ENCODE measurements at regions not wholly inside any gene's neighbourhood (a gene's known extent, or its start where the extent isn't known, plus 50 kb on each side); places are given as distances from the start of the nearest gene placed in this dataset.
A peak's percentile ranks its signal among the peaks of the same experiment; 100 is the strongest.

GRCh38 chr12:87660987-87661774, 368.0 kb downstream of the C12orf50 start:
- peak; percentile 65 for DNase-seq (ENCODE audit: low read depth)
- peak; percentile 5 for TF ChIP-seq CTCF (IDR thresholded peaks at IDR 0.05; ENCODE audit: insufficient read depth, low read depth, low read length, missing control alignments)
- no peak overlapping the region for H3K4me3 ChIP-seq (ENCODE audit: low read length)

GRCh38 chr12:87660291-87660690, 368.9 kb downstream of the C12orf50 start:
- H3K4me3 ChIP-seq (ENCODE audit: low read length) = no peak overlapping the region
- DNase-seq (ENCODE audit: low read depth) = no peak
- no peak for TF ChIP-seq CTCF (IDR thresholded peaks at IDR 0.05; ENCODE audit: insufficient read depth, low read depth, low read length, missing control alignments)

GRCh38 chr12:87656311-87656710, 372.9 kb downstream of the C12orf50 start:
- no peak for TF ChIP-seq CTCF (IDR thresholded peaks at IDR 0.05; ENCODE audit: insufficient read depth, low read depth, low read length, missing control alignments)
- no peak for DNase-seq (ENCODE audit: low read depth)

GRCh38 chr12:87651670-87652425, 377.4 kb downstream of the C12orf50 start:
- no peak for TF ChIP-seq CTCF (IDR thresholded peaks at IDR 0.05; ENCODE audit: insufficient read depth, low read depth, low read length, missing control alignments)
- no peak overlapping the region for H3K4me3 ChIP-seq (ENCODE audit: low read length)
- no peak for DNase-seq (ENCODE audit: low read depth)

More at GRCh38 chr12:87656311-87656710, 372.9 kb downstream of the C12orf50 start:
- no peak overlapping the region for H3K4me3 ChIP-seq (ENCODE audit: low read length)

- H3K4me3 ChIP-seq (ENCODE audit: low read length) = no peak overlapping the region
- DNase-seq (ENCODE audit: low read depth) = no peak
- no peak for TF ChIP-seq CTCF (IDR thresholded peaks at IDR 0.05; ENCODE audit: insufficient read depth, low read depth, low read length, missing control alignments)
Observed at GRCh38 chr12:87642245-87642644, 387.0 kb downstream of the C12orf50 start.

GRCh38 chr12:87618199-87618598, 411.0 kb downstream of the C12orf50 start:
- DNase-seq (ENCODE audit: low read depth) = peak; percentile 46
- no peak overlapping the region for H3K4me3 ChIP-seq (ENCODE audit: low read length)
- no peak for TF ChIP-seq CTCF (IDR thresholded peaks at IDR 0.05; ENCODE audit: insufficient read depth, low read depth, low read length, missing control alignments)
